HCT116 (cell line): ENCODE measurements at regions not wholly inside any gene's neighbourhood (a gene's known extent, or its start where the extent isn't known, plus 50 kb on each side); places are given as distances from the start of the nearest gene placed in this dataset.

ENCODE experiments used
- ATAC-seq: fragments of 200-7000 bp; cut with Tn5 transposase; 2 replicates; pipeline ENCODE4 v1.9.1; 2020; ENCODE audit warnings: mild to moderate bottlenecking, moderate library complexity
- BruUV-seq: library from RNA; stranded (reverse); fragments of 400-500 nt; replicated peaks from 2 replicates; lab custom pipeline; 2021; lab: Mats Ljungman, UMichigan
- CTCF ChIA-PET: fragments of 300-600 bp; sonication (Branson Sonifier 250); formaldehyde crosslinking; loops from one replicate; lab custom pipeline; 2021; ENCODE audit warnings: antibody characterized with exemption; lab: Charles Lee
- POLR2A ChIA-PET: fragments of 300-600, 350-600 bp; sonication (Branson Sonifier 250); formaldehyde crosslinking; loops from one replicate; lab custom pipeline; 2021; ENCODE audit warnings: antibody characterized with exemption; lab: Charles Lee
- RAD21 ChIA-PET, 2 experiments: fragments of 300-600 bp; sonication (Branson Sonifier 250); formaldehyde crosslinking; loops; one replicate each; lab custom pipeline; 2023; ENCODE audit warnings: low total read pairs in 2 of 2; ENCODE audit not compliant: uncharacterized antibody in 2 of 2, unreplicated experiment in 2 of 2, low non-redundant PET in 1 of 2; lab: Charles Lee
- DNase-seq: peaks from one replicate; pipeline ENCODE4 v3.0.0-alpha.2; 2010; ENCODE audit warnings: low read depth, low spot score
- H2AFZ ChIP-seq: fragments of 200-600 bp; shearing (Covaris generic), sonication (generic); 2 replicates; pipeline ENCODE4 v1.6.1; 2017; ENCODE audit warnings: low read depth, mixed run types, mixed read lengths, antibody characterized with exemption, low read length; ENCODE audit not compliant: poor library complexity, severe bottlenecking
- H3K27ac ChIP-seq: 2 replicates; pipeline ENCODE4 v1.5.1; 2012; ENCODE audit warnings: low read depth, low read length
- H3K27me3 ChIP-seq: fragments of 200-600 bp; sonication (generic); 2 replicates; pipeline ENCODE4 v1.6.1; 2016; ENCODE audit warnings: mixed run types, low read length, mixed read lengths; ENCODE audit not compliant: insufficient read depth
- H3K36me3 ChIP-seq, 2 experiments: fragments of 200-500 bp in 1 of 2; fragments of 200-600 bp in 1 of 2; sonication (Bioruptor generic) in 1 of 2; sonication (generic) in 1 of 2; 2 replicates each; pipeline versions ENCODE4 v1.5.1 to v1.6.1; 2014 to 2016; ENCODE audit warnings: low read length in 2 of 2, inconsistent platforms in 1 of 2, mixed read lengths in 1 of 2, mixed run types in 1 of 2; ENCODE audit not compliant: insufficient read depth in 2 of 2, control insufficient read depth in 1 of 2
- H3K4me1 ChIP-seq, 2 experiments: fragments of 200-600 bp in 1 of 2; sonication (generic) in 1 of 2; 2 replicates each; pipeline versions ENCODE4 v1.5.1 to v1.6.1; 2012 to 2017; ENCODE audit warnings: low read length in 2 of 2, inconsistent platforms in 1 of 2, mild to moderate bottlenecking in 1 of 2, mixed read lengths in 1 of 2, mixed run types in 1 of 2, moderate library complexity in 1 of 2; ENCODE audit not compliant: insufficient read depth in 2 of 2, control insufficient read depth in 1 of 2
- H3K4me2 ChIP-seq: fragments of 200-600 bp; sonication (generic); 2 replicates; pipeline ENCODE4 v1.6.1; 2017; ENCODE audit warnings: mixed run types, low read length, mixed read lengths
- H3K4me3 ChIP-seq, 2 experiments: fragments of 200-600 bp in 1 of 2; sonication (generic) in 1 of 2; replicated peaks in 1 of 2; 2 replicates each; pipeline ENCODE4 v1.5.1; 2011 to 2016; ENCODE audit warnings: low read length in 2 of 2, control low read depth in 1 of 2, low read depth in 1 of 2, mild to moderate bottlenecking in 1 of 2, mixed read lengths in 1 of 2, mixed run types in 1 of 2
- H3K79me2 ChIP-seq: fragments of 200-600 bp; sonication (generic); 2 replicates; pipeline ENCODE4 v1.6.1; 2017; ENCODE audit warnings: mild to moderate bottlenecking, mixed run types, low read length, moderate library complexity, mixed read lengths; ENCODE audit not compliant: insufficient read depth
- H3K9ac ChIP-seq: fragments of 200-600 bp; sonication (generic); 2 replicates; pipeline ENCODE4 v1.6.1; 2016; ENCODE audit warnings: low read length, mixed read lengths
- H3K9me2 ChIP-seq: fragments of 200-600 bp; sonication (generic), shearing (Covaris generic); 2 replicates; pipeline ENCODE4 v1.6.1; 2017; ENCODE audit warnings: mixed run types, mild to moderate bottlenecking, moderate library complexity; ENCODE audit not compliant: insufficient read depth
- H3K9me3 ChIP-seq, 2 experiments: fragments of 200-500 bp in 1 of 2; fragments of 200-600 bp in 1 of 2; sonication (Bioruptor generic) in 1 of 2; sonication (generic) in 1 of 2; 2 replicates each; pipeline ENCODE4 v1.6.1; 2014 to 2017; ENCODE audit warnings: low read length in 2 of 2, mixed read lengths in 2 of 2, inconsistent platforms in 1 of 2, low read depth in 1 of 2, mild to moderate bottlenecking in 1 of 2, mixed run types in 1 of 2, moderate library complexity in 1 of 2; ENCODE audit not compliant: control insufficient read depth in 1 of 2, insufficient read depth in 1 of 2
- H4K20me1 ChIP-seq: fragments of 200-600 bp; sonication (generic), shearing (Covaris generic); 2 replicates; pipeline ENCODE4 v1.6.1; 2017; ENCODE audit warnings: mixed run types, mild to moderate bottlenecking, moderate library complexity; ENCODE audit not compliant: insufficient read depth
- CBX3 ChIP-seq: IDR thresholded peaks from 2 replicates; pipeline ENCODE4 v1.6.1; 2012; ENCODE audit warnings: low read depth
- CEBPB ChIP-seq: IDR thresholded peaks from 2 replicates; pipeline ENCODE4 v1.6.1; 2012; ENCODE audit warnings: low read depth
- EGR1 ChIP-seq: IDR thresholded peaks from 2 replicates; pipeline ENCODE4 v1.6.1; 2012; ENCODE audit warnings: low read depth
- ELF1 ChIP-seq: IDR thresholded peaks from 2 replicates; pipeline ENCODE4 v1.6.1; 2012; ENCODE audit warnings: low read depth, borderline replicate concordance
- EZH2phosphoT487 ChIP-seq: fragments of 200-600 bp; IDR thresholded peaks from 2 replicates; pipeline ENCODE4 v1.6.1; 2018; ENCODE audit warnings: antibody characterized with exemption, borderline replicate concordance
- RAD21 ChIP-seq: IDR thresholded peaks from 2 replicates; pipeline ENCODE4 v1.6.1; 2012; ENCODE audit warnings: low read depth, mild to moderate bottlenecking
- SIN3A ChIP-seq: IDR thresholded peaks from 2 replicates; pipeline ENCODE4 v1.6.1; 2012; ENCODE audit warnings: low read depth
- TCF7L2 ChIP-seq: IDR thresholded peaks from 2 replicates; pipeline ENCODE4 v1.7.0; 2011; ENCODE audit warnings: borderline replicate concordance, inconsistent platforms; ENCODE audit not compliant: insufficient read depth, insufficient read length; ENCODE audit errors: extremely low read depth
- intact Hi-C: fragments of 100-400 bp; cut with micrococcal nuclease; formaldehyde crosslinking; loops from 2 replicates; pipeline ENCODE4 v1.10.0; 2022
- TF ChIP-seq, protein P1 (sequence below): IDR thresholded peaks from 2 replicates; pipeline ENCODE4 v1.6.1; 2012; ENCODE audit warnings: low read depth

DNA sequence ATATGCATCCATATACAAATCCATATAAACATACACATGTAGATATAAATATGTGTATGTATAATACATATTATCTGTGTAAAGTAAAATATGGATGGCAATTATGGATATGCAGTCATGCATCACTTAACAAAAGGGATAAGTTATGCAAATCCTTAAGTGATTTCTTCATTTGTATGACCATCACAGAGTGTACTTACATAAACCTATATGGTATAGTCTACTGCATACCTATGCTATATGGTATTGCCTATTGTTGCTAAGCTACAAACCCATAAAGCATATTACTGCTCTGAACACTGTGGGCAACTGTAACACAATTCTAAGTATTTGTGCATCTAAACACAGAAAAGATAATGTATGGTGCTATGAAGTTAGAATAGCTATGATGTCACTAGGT lies 227.2 kb downstream of the SLC6A15 start:
- Histone ChIP-seq H3K9me2 (no peaks in the 10 kb centered on the region), H3K4me3 (no peak overlapping the region), H3K4me2 (no peak overlapping the region), H2AFZ (no peak overlapping the region), H3K9ac (no peak overlapping the region), H3K4me1 (no peaks in the 10 kb centered on the region), H3K27me3 (no peaks in the 10 kb centered on the region), H4K20me1 (no peaks in the 10 kb centered on the region), H3K36me3 (no peaks in the 10 kb centered on the region), H3K79me2 (no peaks in the 10 kb centered on the region), H3K27ac (no peak overlapping the region), H3K9me3 (no peaks in the 10 kb centered on the region)
- POLR2A ChIA-PET: no interaction called here
- no TSS peak for BruUV-seq
- TF ChIP-seq ELF1: no peak
- no peak for TF ChIP-seq SIN3A
- no peak for TF ChIP-seq EZH2phosphoT487
- TF ChIP-seq CBX3: no peak
- no peak for TF ChIP-seq CEBPB
- RAD21 ChIA-PET: no interaction called here
- ATAC-seq: no peak
- no peak for DNase-seq
- intact Hi-C loops: no loop called here
- CTCF ChIA-PET: interaction anchor here (0.6 kb wide), 1 partner anchor 161 kb away, joined by 4 read pairs; no protein-coding TSS in a partner anchor

DNA sequence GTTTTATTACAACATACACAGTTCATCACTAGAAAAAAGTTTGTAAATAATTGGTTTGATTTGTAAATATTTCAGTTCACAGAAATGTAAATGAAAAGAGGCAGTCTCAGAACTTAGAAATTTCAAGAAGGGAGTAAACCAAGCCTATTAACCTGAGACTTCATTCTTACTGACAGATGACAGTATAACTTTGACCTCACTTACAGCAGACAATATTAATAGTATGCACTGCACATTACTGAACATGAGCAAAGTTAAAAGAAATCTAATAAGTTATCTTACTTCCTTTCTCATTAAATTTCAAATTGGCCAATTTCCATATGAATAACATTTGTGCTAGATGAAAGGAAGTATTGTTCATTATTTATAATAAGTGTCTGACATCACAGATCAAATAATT lies 235.8 kb downstream of the SLC6A15 start:
- Histone ChIP-seq H3K4me1 (no peaks in the 10 kb centered on the region), H3K36me3 (no peaks in the 10 kb centered on the region), H3K27ac (no peak overlapping the region), H2AFZ (no peak overlapping the region), H3K79me2 (no peaks in the 10 kb centered on the region), H3K27me3 (no peaks in the 10 kb centered on the region), H3K9me3 (no peaks in the 10 kb centered on the region), H3K4me3 (no peak overlapping the region), H3K9me2 (no peaks in the 10 kb centered on the region), H4K20me1 (no peaks in the 10 kb centered on the region), H3K4me2 (no peak overlapping the region), H3K9ac (no peak overlapping the region)
- CTCF ChIA-PET: no interaction called here
- POLR2A ChIA-PET: no interaction called here
- ATAC-seq: no peak
- intact Hi-C loops: no loop called here
- RAD21 ChIA-PET: no interaction called here
- TF ChIP-seq ELF1 (no peak), TCF7L2 (no peak), EGR1 (no peak), RAD21 (no peak)
- TF ChIP-seq, protein P1, sequence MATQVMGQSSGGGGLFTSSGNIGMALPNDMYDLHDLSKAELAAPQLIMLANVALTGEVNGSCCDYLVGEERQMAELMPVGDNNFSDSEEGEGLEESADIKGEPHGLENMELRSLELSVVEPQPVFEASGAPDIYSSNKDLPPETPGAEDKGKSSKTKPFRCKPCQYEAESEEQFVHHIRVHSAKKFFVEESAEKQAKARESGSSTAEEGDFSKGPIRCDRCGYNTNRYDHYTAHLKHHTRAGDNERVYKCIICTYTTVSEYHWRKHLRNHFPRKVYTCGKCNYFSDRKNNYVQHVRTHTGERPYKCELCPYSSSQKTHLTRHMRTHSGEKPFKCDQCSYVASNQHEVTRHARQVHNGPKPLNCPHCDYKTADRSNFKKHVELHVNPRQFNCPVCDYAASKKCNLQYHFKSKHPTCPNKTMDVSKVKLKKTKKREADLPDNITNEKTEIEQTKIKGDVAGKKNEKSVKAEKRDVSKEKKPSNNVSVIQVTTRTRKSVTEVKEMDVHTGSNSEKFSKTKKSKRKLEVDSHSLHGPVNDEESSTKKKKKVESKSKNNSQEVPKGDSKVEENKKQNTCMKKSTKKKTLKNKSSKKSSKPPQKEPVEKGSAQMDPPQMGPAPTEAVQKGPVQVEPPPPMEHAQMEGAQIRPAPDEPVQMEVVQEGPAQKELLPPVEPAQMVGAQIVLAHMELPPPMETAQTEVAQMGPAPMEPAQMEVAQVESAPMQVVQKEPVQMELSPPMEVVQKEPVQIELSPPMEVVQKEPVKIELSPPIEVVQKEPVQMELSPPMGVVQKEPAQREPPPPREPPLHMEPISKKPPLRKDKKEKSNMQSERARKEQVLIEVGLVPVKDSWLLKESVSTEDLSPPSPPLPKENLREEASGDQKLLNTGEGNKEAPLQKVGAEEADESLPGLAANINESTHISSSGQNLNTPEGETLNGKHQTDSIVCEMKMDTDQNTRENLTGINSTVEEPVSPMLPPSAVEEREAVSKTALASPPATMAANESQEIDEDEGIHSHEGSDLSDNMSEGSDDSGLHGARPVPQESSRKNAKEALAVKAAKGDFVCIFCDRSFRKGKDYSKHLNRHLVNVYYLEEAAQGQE: no peak
- BruUV-seq: no TSS peak
- DNase-seq: no peak
